ENCODE measurements at regions not wholly inside any gene's neighbourhood (a gene's known extent, or its start where the extent isn't known, plus 50 kb on each side); places are given as distances from the start of the nearest gene placed in this dataset.

GRCh38 chr6:86529635-86530034 lies 407.7 kb upstream of the HTR1E start:
- TF ChIP-seq CTCF (IDR thresholded peaks at IDR 0.05) = no peak
- TF ChIP-seq EZH2 (IDR thresholded peaks at IDR 0.05; ENCODE audit: borderline replicate concordance, insufficient read depth, low read depth, low read length, poor library complexity, severe bottlenecking) = no peak
